Esophagus muscularis mucosa (tissue), 3 donors: ENCODE measurements at regions not wholly inside any gene's neighbourhood (a gene's known extent, or its start where the extent isn't known, plus 50 kb on each side); places are given as distances from the start of the nearest gene placed in this dataset.

ENCODE experiments used
- POLR2A ChIP-seq: fragments of 450-650 bp; IDR thresholded peaks from one replicate; pipeline ENCODE4 v1.6.1; 2017; ENCODE audit warnings: antibody characterized with exemption, moderate library complexity, mild to moderate bottlenecking, low read depth
- POLR2AphosphoS5 ChIP-seq, 2 donors: sonication (generic); formaldehyde crosslinking; IDR thresholded peaks; one replicate each; pipeline ENCODE4 v1.6.1; 2017; ENCODE audit warnings: antibody characterized with exemption in 2 of 2
- TF ChIP-seq, protein P1 (sequence below), 3 experiments: fragments of 200-600 bp in 2 of 3; fragments of 450-650 bp in 1 of 3; sonication (generic) in 2 of 3; IDR thresholded peaks; one replicate each; pipeline ENCODE4 v1.5.1; 2017 to 2019; ENCODE audit warnings: antibody characterized with exemption in 3 of 3, mild to moderate bottlenecking in 2 of 3, moderate library complexity in 1 of 3

DNA sequence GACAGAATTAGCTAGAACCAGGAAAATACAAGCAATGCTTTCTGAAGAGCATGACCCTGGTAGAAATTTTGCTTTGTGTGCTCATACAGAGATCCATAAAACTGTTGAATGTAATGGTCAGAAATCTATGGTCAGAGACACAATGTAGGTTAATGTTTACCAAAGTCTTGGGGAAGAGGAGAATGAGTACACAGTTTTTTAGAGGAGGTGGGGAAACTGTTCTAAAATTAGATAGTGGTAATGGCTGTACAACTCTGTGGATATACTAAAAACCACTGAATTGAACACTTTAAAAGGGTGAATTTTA lies 109.5 kb upstream of the ARHGAP5 start:
- TF ChIP-seq POLR2AphosphoS5 (IDR thresholded peaks at IDR 0.05) (no peak), POLR2A (no peak)
- TF ChIP-seq, protein P1, sequence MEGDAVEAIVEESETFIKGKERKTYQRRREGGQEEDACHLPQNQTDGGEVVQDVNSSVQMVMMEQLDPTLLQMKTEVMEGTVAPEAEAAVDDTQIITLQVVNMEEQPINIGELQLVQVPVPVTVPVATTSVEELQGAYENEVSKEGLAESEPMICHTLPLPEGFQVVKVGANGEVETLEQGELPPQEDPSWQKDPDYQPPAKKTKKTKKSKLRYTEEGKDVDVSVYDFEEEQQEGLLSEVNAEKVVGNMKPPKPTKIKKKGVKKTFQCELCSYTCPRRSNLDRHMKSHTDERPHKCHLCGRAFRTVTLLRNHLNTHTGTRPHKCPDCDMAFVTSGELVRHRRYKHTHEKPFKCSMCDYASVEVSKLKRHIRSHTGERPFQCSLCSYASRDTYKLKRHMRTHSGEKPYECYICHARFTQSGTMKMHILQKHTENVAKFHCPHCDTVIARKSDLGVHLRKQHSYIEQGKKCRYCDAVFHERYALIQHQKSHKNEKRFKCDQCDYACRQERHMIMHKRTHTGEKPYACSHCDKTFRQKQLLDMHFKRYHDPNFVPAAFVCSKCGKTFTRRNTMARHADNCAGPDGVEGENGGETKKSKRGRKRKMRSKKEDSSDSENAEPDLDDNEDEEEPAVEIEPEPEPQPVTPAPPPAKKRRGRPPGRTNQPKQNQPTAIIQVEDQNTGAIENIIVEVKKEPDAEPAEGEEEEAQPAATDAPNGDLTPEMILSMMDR (IDR thresholded peaks at IDR 0.05), result no peak
